NCI-H1436 (cell line): ENCODE measurements at regions not wholly inside any gene's neighbourhood (a gene's known extent, or its start where the extent isn't known, plus 50 kb on each side); places are given as distances from the start of the nearest gene placed in this dataset.

Experiments used
- DNase-seq: peaks from one replicate; lab custom pipeline; 2025; lab: John Stamatoyannopoulos, UW

DNA sequence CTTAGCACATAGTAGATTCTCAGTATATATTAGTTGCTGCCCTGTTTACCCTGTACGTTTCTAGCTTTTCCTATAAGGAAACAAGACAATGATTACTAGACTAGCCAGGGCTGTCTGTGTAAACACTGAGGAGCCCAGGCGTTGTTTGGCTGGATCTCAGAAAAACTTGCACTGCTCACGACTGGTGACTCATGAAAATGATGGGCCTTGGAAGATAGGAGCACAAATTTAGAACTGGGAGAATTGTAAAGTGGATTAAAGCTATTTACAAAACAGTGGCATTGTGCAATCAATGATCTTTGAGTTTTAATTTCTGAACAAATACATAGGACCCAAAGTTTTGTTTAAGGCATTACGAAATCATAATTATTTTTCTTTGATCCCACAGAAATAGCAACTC, 276.9 kb downstream of the FAM76B start:
- DNase-seq, result no peak

DNA sequence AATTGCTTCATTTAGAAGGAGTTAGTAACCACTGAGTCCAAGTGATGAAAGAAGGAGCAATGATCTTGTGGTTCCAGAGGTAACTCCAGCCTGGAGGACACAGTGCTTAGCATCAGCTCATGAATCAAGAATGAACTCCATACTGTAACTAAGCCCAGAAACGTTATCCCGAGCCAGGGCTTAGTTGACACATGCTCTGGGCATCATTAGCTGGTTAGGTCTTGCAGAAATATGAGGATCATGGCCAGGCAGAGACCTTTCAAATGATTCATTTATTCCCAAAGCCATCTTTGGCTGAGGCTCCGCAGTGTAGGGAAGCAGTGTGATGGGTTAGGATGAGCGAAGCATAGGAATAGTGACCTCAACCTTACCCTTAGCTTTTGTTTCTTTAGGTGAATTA, 277.4 kb downstream of the FAM76B start:
- no peak for DNase-seq

- DNase-seq, result no peak
Measured at GRCh38 chr11:95508219-95508890, 277.4 kb upstream of the SESN3 start.

GRCh38 chr11:95507794-95508193, 276.8 kb upstream of the SESN3 start:
- no peak for DNase-seq

DNA sequence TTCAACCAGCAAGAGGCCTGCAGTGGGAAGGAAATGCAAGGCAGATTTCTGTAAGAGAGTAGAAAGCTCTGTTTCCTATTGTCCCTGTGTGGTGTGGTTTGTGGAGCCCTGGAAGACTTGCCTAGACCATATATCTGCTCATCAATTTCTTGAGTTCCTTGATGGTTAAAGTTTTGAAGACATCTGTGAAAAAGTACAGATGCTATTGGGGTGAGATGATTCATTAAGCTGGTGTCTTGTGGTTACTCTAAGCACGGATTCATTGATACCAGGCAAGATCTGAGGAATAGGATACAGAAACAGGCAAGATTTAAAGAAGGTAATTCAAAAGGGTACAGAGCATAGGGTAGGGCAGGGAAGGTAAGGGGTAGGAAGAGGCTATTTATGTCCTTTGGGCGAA, 275.8 kb upstream of the SESN3 start:
- no peak for DNase-seq

DNA sequence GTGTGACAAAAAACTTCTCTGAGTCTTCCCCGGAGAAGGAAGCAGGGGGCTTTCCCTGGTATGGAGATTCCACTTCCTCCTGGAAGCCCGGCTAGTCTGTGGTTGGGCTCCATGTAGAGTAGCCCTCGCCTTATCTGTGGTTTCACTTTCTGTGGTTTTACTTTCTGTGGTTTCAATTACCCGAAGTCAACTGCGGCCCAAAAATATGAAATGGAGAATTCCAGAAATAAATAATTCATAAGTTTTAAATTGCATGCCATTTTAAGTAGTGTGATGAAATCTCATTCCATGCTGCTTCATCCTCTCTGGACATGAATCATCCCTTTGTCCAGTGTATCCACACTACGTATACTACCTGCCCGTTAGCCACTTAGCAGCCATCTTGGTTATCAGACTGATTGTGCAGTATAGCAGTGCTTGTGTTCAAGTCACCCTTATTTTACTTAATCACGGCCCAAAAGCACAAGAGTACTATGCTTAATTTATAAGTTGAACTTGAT, 275.0 kb upstream of the SESN3 start:
- no peak for DNase-seq

DNA sequence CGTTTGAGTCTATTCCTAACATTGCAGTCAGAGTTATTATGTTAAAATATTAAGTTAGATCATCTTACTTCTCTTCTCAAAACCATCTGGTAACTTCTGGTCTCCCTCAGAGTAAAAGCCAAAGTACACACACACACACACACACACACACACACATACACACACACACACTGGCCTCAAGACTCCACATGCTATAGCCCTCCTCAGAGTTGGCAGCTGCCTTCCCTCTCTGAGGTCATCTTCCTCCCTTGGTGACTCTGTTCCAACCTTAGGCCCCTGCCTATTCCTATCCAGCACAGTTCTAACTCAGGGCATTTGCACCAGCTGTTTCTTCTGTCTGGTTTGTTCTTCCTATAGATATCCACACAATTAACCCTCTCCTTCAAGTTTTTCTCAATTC, 272.0 kb upstream of the SESN3 start:
- DNase-seq, result no peak

GRCh38 chr11:95502522-95502921, 271.5 kb upstream of the SESN3 start:
- no peak for DNase-seq

DNA sequence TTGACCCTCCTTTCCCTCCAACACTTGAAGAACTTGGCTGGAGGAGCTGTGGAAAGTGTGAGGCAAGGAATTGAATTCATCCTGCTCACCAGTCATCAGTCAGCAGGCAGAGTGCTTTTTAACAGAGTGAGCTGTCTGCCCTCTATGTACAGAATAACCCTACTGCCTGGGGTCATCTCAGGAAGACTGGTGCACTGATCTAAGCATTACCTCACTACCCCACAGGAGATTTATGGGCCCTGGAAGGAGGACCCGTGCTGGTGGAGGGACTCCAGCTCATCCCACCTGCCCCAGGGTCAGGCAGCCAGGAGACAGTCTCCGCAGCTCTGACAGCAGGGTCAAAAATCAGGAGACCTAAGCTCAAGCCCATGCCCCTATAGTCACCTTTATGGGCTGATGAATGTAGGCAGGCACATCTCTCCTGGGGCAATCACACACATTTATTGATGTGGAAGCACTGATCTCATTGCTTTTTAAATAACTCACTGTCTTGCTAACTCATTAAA, 270.8 kb upstream of the SESN3 start:
- no peak for DNase-seq

DNA sequence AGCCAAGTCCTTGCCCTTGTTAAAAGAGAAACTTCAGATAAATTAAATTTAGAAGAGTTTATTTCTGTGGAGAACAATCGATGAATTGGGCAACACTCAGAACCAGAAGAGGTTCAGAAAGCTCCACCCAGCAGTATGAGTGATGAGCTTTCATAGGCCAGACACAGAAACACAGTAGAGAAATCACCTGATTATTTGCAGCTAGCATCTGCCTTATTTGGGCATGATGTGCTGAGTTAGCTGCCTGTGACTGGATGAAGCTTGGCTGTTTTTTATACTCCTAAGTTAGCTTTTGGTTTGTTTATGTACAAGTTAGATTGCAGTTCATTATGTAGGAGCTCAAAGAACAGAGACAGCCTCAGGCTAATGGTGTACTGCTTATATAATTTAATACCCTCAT, 269.5 kb upstream of the SESN3 start:
- no peak for DNase-seq

GRCh38 chr11:95499516-95500135, 268.6 kb upstream of the SESN3 start:
- DNase-seq, result no peak

DNA sequence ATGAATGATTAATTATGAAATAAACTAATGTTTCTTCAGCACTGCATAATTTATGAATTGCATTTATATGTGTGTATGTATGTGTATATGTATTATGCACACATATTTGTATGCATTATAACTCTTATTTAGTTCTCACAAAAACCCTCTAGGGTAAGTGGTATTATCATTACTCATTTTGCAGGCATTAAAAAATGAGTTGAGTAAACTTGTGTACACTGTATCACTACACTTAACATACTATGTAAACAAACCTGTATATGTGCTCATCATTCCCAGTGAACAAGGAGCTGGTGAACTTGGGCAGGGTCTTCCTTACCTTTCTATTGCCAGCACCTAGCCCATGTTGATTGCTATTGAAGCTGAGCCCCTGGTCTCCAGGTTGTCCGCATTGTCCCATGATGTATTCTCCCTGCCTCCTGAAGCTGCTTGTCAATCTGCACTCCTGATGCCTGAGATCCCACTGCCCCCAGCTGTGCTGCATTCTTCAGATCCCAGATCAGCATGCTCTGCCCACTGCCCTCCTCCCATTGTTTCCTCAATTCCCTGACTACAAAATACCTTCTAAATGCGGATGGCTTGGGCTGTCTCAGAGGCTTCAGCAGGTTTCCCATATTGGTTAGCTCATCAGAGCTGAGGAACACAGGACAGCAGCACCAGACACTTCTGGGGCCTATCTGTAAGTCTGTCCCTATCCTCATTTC, 267.9 kb upstream of the SESN3 start:
- DNase-seq, result no peak

GRCh38 chr11:95496901-95497300, 265.9 kb upstream of the SESN3 start:
- DNase-seq, result no peak

- no peak for DNase-seq
Measured at GRCh38 chr11:95495706-95496105, 264.7 kb upstream of the SESN3 start.

DNA sequence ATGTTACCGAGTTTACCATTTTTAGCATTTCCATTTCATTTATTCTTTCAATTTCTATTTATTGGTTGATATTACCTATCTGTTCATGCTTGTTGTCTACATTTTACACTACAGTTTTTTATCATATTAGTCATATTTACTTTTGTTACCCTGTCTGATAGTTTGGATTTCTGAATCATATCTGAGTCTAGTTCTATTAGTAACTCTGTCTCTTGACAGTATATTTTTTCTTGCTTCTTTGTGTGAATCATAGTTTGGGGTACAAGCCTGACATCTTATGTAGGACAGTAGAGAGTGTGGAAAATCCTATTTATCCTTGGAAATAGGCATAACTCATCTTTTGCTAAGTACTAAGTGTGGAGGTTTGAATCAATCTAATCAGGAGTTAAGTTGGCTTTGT, 263.9 kb upstream of the SESN3 start:
- DNase-seq, result no peak

DNA sequence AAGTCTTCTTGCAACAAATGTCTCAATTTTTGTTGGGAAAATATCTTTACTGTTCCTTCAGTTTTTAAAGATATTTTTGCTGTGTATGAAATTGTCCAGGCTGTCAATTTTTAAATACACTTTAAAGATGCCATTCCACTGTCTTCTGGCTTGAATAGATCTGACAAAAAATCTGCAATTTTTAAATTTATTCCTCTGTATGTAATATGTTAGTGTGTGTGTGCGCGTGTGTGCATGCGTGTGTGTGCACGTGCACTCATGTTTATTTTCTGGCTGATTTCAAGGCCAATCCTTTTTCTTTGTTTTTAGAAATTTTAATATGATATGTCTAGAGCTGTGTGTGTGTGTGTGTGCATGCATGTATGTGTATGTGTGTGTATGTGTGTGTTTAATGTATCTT, 263.2 kb upstream of the SESN3 start:
- no peak for DNase-seq

DNA sequence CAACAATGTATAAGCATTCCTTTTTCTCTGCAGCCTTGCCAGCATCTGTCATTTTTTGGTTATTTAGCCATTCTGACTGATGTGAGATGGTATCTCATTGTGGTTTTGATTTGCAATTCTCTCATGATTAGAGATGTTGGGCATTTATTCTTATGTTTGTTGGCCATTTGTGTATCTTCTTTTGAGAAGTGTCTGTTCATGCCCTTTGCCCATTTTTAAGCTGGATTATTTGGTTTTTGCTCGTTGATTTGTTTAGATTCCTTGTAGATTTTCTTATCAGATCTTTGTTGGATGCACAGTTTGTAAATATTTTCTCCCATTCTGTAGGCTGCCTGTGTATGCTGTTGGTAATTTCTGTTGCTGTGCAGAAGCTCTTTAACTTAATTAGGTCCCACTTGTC, 259.6 kb upstream of the SESN3 start:
- no peak for DNase-seq

DNA sequence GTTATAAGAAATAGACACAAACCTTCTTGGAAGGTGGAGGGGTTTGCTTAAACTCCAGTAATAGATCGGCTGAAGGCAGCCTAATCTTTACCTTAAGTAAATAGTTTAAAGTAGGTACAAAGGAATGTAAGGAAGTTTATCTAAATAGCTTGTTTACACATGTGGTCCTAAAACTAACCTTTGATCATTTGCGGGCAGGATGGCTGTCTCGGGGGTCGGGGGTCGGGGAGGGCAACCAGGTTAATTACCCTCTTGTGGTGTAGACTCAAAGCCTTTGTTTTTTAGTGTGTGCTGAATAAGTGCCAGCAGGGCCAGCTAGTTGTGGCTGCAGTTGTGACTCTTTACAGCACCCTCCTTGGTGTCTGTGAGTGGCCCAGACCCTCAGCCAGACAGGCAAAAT, 256.9 kb upstream of the SESN3 start:
- DNase-seq, result no peak

- DNase-seq, result no peak
Measured at GRCh38 chr11:95487391-95487790, 256.4 kb upstream of the SESN3 start.

DNA sequence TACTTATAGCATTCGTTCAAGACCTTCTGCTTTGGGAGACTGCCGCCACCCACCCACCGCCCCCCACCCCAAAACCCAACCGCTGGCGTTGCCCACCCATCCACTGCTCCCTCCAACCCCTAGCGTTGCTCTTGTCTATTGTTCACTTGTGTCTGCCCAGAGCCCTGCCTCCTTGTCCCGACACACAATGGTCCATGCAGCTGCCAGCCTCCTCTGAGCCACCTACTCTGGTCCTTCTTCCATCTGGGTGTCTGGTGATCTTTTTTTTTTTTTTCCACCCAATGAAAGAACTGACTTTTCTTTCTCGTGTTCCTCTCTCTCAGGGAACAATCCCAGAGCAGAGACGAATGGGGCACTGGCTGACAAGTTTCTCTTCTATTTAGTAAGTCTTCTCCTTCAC, 256.0 kb upstream of the SESN3 start:
- DNase-seq, result no peak

- DNase-seq, result no peak
Measured at GRCh38 chr11:95486466-95486865, 255.5 kb upstream of the SESN3 start.

- DNase-seq, result no peak
Measured at GRCh38 chr11:95485115-95485900, 254.3 kb upstream of the SESN3 start.
